Caco-2 (cell line): ENCODE measurements at regions not wholly inside any gene's neighbourhood (a gene's known extent, or its start where the extent isn't known, plus 50 kb on each side); places are given as distances from the start of the nearest gene placed in this dataset.

Experiments
- BruUV-seq: library from RNA; stranded (reverse); fragments of 400-500 nt; replicated peaks from 2 replicates; lab custom pipeline; 2021; lab: Mats Ljungman, UMichigan
- CTCF ChIA-PET: fragments of 300-600 bp; sonication (Branson Sonifier 250); formaldehyde crosslinking; loops from one replicate; lab custom pipeline; 2022; ENCODE audit warnings: antibody characterized with exemption; lab: Charles Lee
- POLR2A ChIA-PET: fragments of 300-600 bp; sonication (Branson Sonifier 250); formaldehyde crosslinking; loops from one replicate; lab custom pipeline; 2022; ENCODE audit warnings: antibody characterized with exemption; lab: Charles Lee
- DNase-seq, 2 experiments: peaks; one replicate each; pipeline versions ENCODE4 v3.0.0 to v3.0.0-alpha.2; 2020 to 2022
- H3K27me3 ChIP-seq: replicated peaks from 2 replicates; pipeline ENCODE4 v1.6.0; 2011; ENCODE audit warnings: low read length; ENCODE audit not compliant: control insufficient read depth, insufficient read depth
- H3K36me3 ChIP-seq: 2 replicates; pipeline ENCODE4 v1.5.1; 2011; ENCODE audit warnings: low read length; ENCODE audit not compliant: control insufficient read depth, insufficient read depth
- H3K4me1 ChIP-seq: fragments of 250-450 bp; sonication (Bioruptor Pico); 2 replicates; pipeline ENCODE4 v1.5.1; 2020; ENCODE audit warnings: mild to moderate bottlenecking
- H3K4me3 ChIP-seq: 2 replicates; pipeline ENCODE4 v1.5.1; 2011; ENCODE audit warnings: low read depth, mild to moderate bottlenecking, control low read depth, low read length
- H3K9me3 ChIP-seq: fragments of 250-450 bp; sonication (Bioruptor Pico); 2 replicates; pipeline ENCODE4 v1.5.1; 2020; ENCODE audit warnings: mild to moderate bottlenecking, moderate library complexity
- H3K27ac Mint-ChIP-seq: one replicate; pipeline ENCODE4 v1.8.0; 2022; ENCODE audit warnings: mixed read lengths; ENCODE audit not compliant: unreplicated experiment
- H3K27me3 Mint-ChIP-seq: one replicate; pipeline ENCODE4 v1.8.0; 2022; ENCODE audit warnings: mixed read lengths; ENCODE audit not compliant: insufficient read depth, unreplicated experiment
- H3K36me3 Mint-ChIP-seq: one replicate; pipeline ENCODE4 v1.8.0; 2022; ENCODE audit warnings: mild to moderate bottlenecking, mixed read lengths; ENCODE audit not compliant: insufficient read depth, unreplicated experiment
- H3K4me1 Mint-ChIP-seq: one replicate; pipeline ENCODE4 v1.8.0; 2022; ENCODE audit warnings: low read depth, mixed read lengths; ENCODE audit not compliant: unreplicated experiment
- H3K4me3 Mint-ChIP-seq: one replicate; pipeline ENCODE4 v1.8.0; 2022; ENCODE audit warnings: mild to moderate bottlenecking, moderate library complexity, mixed read lengths; ENCODE audit not compliant: unreplicated experiment
- H3K9me3 Mint-ChIP-seq: one replicate; pipeline ENCODE4 v1.8.0; 2022; ENCODE audit warnings: mixed read lengths; ENCODE audit not compliant: unreplicated experiment
- intact Hi-C: fragments of 100-400 bp; cut with micrococcal nuclease; formaldehyde crosslinking; loops from one replicate; pipeline ENCODE4 v1.10.0; 2022; ENCODE audit not compliant: unreplicated experiment
- TF ChIP-seq, protein P1 (sequence below), 2 experiments: fragments of 200-600 bp in 1 of 2; IDR thresholded peaks; 1 replicate in 1 of 2; 2 replicates in 1 of 2; pipeline versions ENCODE4 v1.5.1 to v1.8.0; 2011 to 2022; ENCODE audit warnings: antibody characterized with exemption in 1 of 2, control low read depth in 1 of 2, inconsistent platforms in 1 of 2, low read depth in 1 of 2, low read length in 1 of 2, mild to moderate bottlenecking in 1 of 2, moderate library complexity in 1 of 2; ENCODE audit not compliant: insufficient read depth in 1 of 2, severe bottlenecking in 1 of 2, unreplicated experiment in 1 of 2

- no peaks in the 10 kb centered on the region for H3K9me3 ChIP-seq
- peaks cover 3% of the 10 kb centered on the region for H3K27me3 Mint-ChIP-seq
- no peak overlapping the region for H3K4me3 ChIP-seq
- ChIA-PET POLR2A (no interaction called here), CTCF (no interaction called here)
- no peaks in the 10 kb centered on the region for H3K9me3 Mint-ChIP-seq
- H3K36me3 Mint-ChIP-seq, result no peaks in the 10 kb centered on the region
- TF ChIP-seq, protein P1, sequence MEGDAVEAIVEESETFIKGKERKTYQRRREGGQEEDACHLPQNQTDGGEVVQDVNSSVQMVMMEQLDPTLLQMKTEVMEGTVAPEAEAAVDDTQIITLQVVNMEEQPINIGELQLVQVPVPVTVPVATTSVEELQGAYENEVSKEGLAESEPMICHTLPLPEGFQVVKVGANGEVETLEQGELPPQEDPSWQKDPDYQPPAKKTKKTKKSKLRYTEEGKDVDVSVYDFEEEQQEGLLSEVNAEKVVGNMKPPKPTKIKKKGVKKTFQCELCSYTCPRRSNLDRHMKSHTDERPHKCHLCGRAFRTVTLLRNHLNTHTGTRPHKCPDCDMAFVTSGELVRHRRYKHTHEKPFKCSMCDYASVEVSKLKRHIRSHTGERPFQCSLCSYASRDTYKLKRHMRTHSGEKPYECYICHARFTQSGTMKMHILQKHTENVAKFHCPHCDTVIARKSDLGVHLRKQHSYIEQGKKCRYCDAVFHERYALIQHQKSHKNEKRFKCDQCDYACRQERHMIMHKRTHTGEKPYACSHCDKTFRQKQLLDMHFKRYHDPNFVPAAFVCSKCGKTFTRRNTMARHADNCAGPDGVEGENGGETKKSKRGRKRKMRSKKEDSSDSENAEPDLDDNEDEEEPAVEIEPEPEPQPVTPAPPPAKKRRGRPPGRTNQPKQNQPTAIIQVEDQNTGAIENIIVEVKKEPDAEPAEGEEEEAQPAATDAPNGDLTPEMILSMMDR (IDR thresholded peaks at IDR 0.05; ENCODE audit: insufficient read depth in 1 of 2, low read depth in 1 of 2, low read length in 1 of 2, severe bottlenecking in 1 of 2, unreplicated experiment in 1 of 2), result no peak
- H3K4me1 ChIP-seq, result no peaks in the 10 kb centered on the region
- BruUV-seq, result no TSS peak
- H3K4me3 Mint-ChIP-seq, result no peak overlapping the region
- H3K4me1 Mint-ChIP-seq, result no peaks in the 10 kb centered on the region
- no peak for DNase-seq
- intact Hi-C loops, result no loop called here
- no peak overlapping the region for H3K27ac Mint-ChIP-seq
- no peaks in the 10 kb centered on the region for H3K36me3 ChIP-seq
- H3K27me3 ChIP-seq, result no peaks in the 10 kb centered on the region
These were observed 53.5 kb upstream of the TSHZ3 start for GRCh38 chr19:31402529-31403316.

- H3K9me3 ChIP-seq, result no peaks in the 10 kb centered on the region
- no TSS peak for BruUV-seq
- no peaks in the 10 kb centered on the region for H3K27me3 ChIP-seq
- no peak for DNase-seq
- no peak overlapping the region for H3K27ac Mint-ChIP-seq
- no peaks in the 10 kb centered on the region for H3K36me3 ChIP-seq
- ChIA-PET POLR2A (no interaction called here), CTCF (no interaction called here)
- intact Hi-C loops, result no loop called here
- no peak overlapping the region for H3K4me3 Mint-ChIP-seq
- H3K4me3 ChIP-seq, result no peak overlapping the region
- TF ChIP-seq, protein P1 (IDR thresholded peaks at IDR 0.05; ENCODE audit: insufficient read depth in 1 of 2, low read depth in 1 of 2, low read length in 1 of 2, severe bottlenecking in 1 of 2, unreplicated experiment in 1 of 2), result no peak
- H3K36me3 Mint-ChIP-seq, result no peaks in the 10 kb centered on the region
- H3K4me1 Mint-ChIP-seq, result no peaks in the 10 kb centered on the region
- no peaks in the 10 kb centered on the region for H3K4me1 ChIP-seq
- H3K27me3 Mint-ChIP-seq, result no peaks in the 10 kb centered on the region
- no peaks in the 10 kb centered on the region for H3K9me3 Mint-ChIP-seq
These were observed 56.9 kb upstream of the TSHZ3 start for GRCh38 chr19:31406106-31406505.

- Mint-ChIP-seq H3K9me3 (no peaks in the 10 kb centered on the region), H3K4me1 (no peaks in the 10 kb centered on the region), H3K27me3 (no peaks in the 10 kb centered on the region), H3K4me3 (no peak overlapping the region), H3K36me3 (no peaks in the 10 kb centered on the region), H3K27ac (no peak overlapping the region)
- TF ChIP-seq, protein P1 (IDR thresholded peaks at IDR 0.05; ENCODE audit: insufficient read depth in 1 of 2, low read depth in 1 of 2, low read length in 1 of 2, severe bottlenecking in 1 of 2, unreplicated experiment in 1 of 2), result no peak
- Histone ChIP-seq H3K27me3 (no peaks in the 10 kb centered on the region), H3K36me3 (no peaks in the 10 kb centered on the region), H3K9me3 (no peaks in the 10 kb centered on the region), H3K4me3 (no peak overlapping the region), H3K4me1 (no peaks in the 10 kb centered on the region)
- ChIA-PET POLR2A (no interaction called here), CTCF (no interaction called here)
- BruUV-seq, result no TSS peak
- intact Hi-C loops, result no loop called here
- no peak for DNase-seq
These were observed 59.4 kb upstream of the TSHZ3 start for GRCh38 chr19:31408460-31409124.
